Left lung (tissue), 4 donors: ENCODE measurements at regions not wholly inside any gene's neighbourhood (a gene's known extent, or its start where the extent isn't known, plus 50 kb on each side); places are given as distances from the start of the nearest gene placed in this dataset.

ENCODE experiments used
- ATAC-seq: fragments of 200-7000 bp; cut with Tn5 transposase; one replicate; pipeline ENCODE4 v1.9.1; 2020; ENCODE audit warnings: moderate library complexity
- DNase-seq, 4 donors: peaks; one replicate each; pipeline ENCODE4 v3.0.0-alpha.2; 2013 to 2020
- H3K27ac ChIP-seq, 2 donors: fragments of 200-600 bp; sonication (generic) in 1 of 2; one replicate each; pipeline versions ENCODE4 v1.5.0 to v1.8.0; 2020 to 2021
- H3K27me3 ChIP-seq, 2 donors: fragments of 200-600 bp; sonication (generic) in 1 of 2; one replicate each; pipeline versions ENCODE4 v1.5.0 to v1.8.0; 2020 to 2021
- H3K36me3 ChIP-seq, 2 donors: fragments of 200-600 bp; sonication (generic) in 1 of 2; one replicate each; pipeline versions ENCODE4 v1.5.0 to v1.8.0; 2020 to 2021
- H3K4me1 ChIP-seq, 2 donors: fragments of 200-600 bp; one replicate each; pipeline ENCODE4 v1.8.0; 2021
- H3K4me3 ChIP-seq, 2 donors: fragments of 200-600 bp; sonication (generic) in 1 of 2; one replicate each; pipeline versions ENCODE4 v1.5.0 to v1.8.0; 2020 to 2021; ENCODE audit warnings: mild to moderate bottlenecking in 1 of 2
- H3K9me3 ChIP-seq, 2 donors: fragments of 200-600 bp; sonication (generic) in 1 of 2; one replicate each; pipeline versions ENCODE4 v1.5.0 to v1.8.0; 2020 to 2021
- intact Hi-C, 2 donors: fragments of 100-400 bp; cut with DNase I; formaldehyde crosslinking; loops; one replicate each; pipeline versions ENCODE4 v1.11.2 to v1.14.2; 2022
- TF ChIP-seq, protein P1 (sequence below), 2 donors: fragments of 200-600 bp; sonication (generic) in 1 of 2; IDR thresholded peaks; one replicate each; pipeline versions ENCODE4 v1.5.0 to v1.8.0; 2021; ENCODE audit warnings: antibody characterized with exemption in 2 of 2
- donor health status: DM: no; HTN: yes; CAD: no.
- donor health status: DM: no; HTN: no; CAD: no.

DNA sequence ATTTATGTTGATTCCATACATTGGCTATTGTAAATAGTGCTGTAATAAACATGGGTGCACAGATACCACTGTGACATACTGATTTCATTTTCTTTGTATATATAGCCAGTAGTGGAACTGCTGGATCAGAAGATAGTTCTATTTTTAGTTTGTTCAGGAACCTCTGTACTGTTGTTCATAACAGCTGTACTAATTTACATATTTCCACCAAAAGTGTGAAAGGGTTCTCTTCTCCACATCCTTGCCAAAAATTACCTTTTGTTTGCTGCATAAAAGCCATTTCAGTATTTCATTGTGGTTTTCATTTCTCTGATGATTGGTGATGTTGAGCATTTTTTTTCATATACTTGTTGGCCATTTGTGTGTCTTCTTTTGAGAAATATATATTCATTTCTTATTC lies 1962.1 kb downstream of the PCDH9 start:
- peaks cover 0 to 6% of the 10 kb centered on the region in 2 donors for H3K9me3 ChIP-seq
- no peaks in the 10 kb centered on the region for H3K27me3 ChIP-seq
- H3K4me3 ChIP-seq, result no peak overlapping the region
- no peak overlapping the region for H3K27ac ChIP-seq
- ATAC-seq (no peak), DNase-seq (no peak)
- no peaks in the 10 kb centered on the region for H3K36me3 ChIP-seq
- no peaks in the 10 kb centered on the region for H3K4me1 ChIP-seq
- intact Hi-C loops, result no loop called here
- TF ChIP-seq, protein P1, sequence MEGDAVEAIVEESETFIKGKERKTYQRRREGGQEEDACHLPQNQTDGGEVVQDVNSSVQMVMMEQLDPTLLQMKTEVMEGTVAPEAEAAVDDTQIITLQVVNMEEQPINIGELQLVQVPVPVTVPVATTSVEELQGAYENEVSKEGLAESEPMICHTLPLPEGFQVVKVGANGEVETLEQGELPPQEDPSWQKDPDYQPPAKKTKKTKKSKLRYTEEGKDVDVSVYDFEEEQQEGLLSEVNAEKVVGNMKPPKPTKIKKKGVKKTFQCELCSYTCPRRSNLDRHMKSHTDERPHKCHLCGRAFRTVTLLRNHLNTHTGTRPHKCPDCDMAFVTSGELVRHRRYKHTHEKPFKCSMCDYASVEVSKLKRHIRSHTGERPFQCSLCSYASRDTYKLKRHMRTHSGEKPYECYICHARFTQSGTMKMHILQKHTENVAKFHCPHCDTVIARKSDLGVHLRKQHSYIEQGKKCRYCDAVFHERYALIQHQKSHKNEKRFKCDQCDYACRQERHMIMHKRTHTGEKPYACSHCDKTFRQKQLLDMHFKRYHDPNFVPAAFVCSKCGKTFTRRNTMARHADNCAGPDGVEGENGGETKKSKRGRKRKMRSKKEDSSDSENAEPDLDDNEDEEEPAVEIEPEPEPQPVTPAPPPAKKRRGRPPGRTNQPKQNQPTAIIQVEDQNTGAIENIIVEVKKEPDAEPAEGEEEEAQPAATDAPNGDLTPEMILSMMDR (IDR thresholded peaks at IDR 0.05), result no peak

- Histone ChIP-seq H3K27me3 (no peaks in the 10 kb centered on the region), H3K27ac (no peak overlapping the region), H3K36me3 (no peaks in the 10 kb centered on the region), H3K4me1 (no peaks in the 10 kb centered on the region), H3K9me3 (no peaks in the 10 kb centered on the region), H3K4me3 (no peak overlapping the region)
- TF ChIP-seq, protein P1 (IDR thresholded peaks at IDR 0.05), result no peak
- intact Hi-C loops, result no loop called here
- ATAC-seq (no peak), DNase-seq (no peak)
Observed at GRCh38 chr13:65265988-65266387, 1964.1 kb downstream of the PCDH9 start.

GRCh38 chr13:65264066-65264465 lies 1966.1 kb downstream of the PCDH9 start:
- no peaks in the 10 kb centered on the region for H3K27me3 ChIP-seq
- no peaks in the 10 kb centered on the region for H3K9me3 ChIP-seq
- ATAC-seq (peak; percentile 59), DNase-seq (peak in 2 of 4 donors; percentile 11 to 30)
- no peak overlapping the region for H3K27ac ChIP-seq
- TF ChIP-seq, protein P1 (IDR thresholded peaks at IDR 0.05), result no peak
- H3K36me3 ChIP-seq, result no peaks in the 10 kb centered on the region
- H3K4me1 ChIP-seq, result no peaks in the 10 kb centered on the region
- intact Hi-C loops, result no loop called here
- H3K4me3 ChIP-seq, result no peak overlapping the region

- Histone ChIP-seq H3K27ac (no peak overlapping the region), H3K4me3 (no peak overlapping the region), H3K27me3 (no peaks in the 10 kb centered on the region), H3K9me3 (no peaks in the 10 kb centered on the region), H3K36me3 (no peaks in the 10 kb centered on the region), H3K4me1 (no peaks in the 10 kb centered on the region)
- intact Hi-C loops, result no loop called here
- DNase-seq, result no peak
- TF ChIP-seq, protein P1 (IDR thresholded peaks at IDR 0.05), result no peak
- ATAC-seq, result no peak
Observed at GRCh38 chr13:65260946-65261891, 1968.9 kb downstream of the PCDH9 start.

DNA sequence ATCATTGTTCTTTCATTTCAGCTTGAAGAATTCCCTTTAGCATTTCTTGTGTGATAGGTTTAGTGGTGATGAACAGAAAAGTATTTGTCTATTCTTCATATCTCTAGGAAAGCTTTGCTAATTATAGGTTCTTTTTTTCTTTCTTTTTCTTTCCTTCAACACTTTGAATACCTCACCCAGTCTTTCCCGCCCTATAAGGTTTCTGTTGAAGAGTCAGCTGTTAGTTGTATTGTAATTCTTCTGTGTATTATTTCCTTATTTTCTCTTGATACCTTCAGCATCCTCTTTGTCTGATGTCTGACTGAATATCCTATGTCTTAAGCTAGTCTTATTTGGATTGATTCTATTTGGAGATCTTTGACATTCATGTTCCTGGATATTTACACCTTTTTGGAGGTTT lies 1989.4 kb downstream of the PCDH9 start:
- Histone ChIP-seq H3K4me1 (no peaks in the 10 kb centered on the region), H3K36me3 (no peaks in the 10 kb centered on the region), H3K9me3 (peaks cover 0 to 17% of the 10 kb centered on the region in 2 donors), H3K27me3 (no peaks in the 10 kb centered on the region), H3K27ac (no peak overlapping the region), H3K4me3 (no peak overlapping the region)
- intact Hi-C loops, result no loop called here
- ATAC-seq (no peak), DNase-seq (no peak)
- TF ChIP-seq, protein P1 (IDR thresholded peaks at IDR 0.05), result no peak
